GM12892 (cell line): ENCODE measurements at regions not wholly inside any gene's neighbourhood (a gene's known extent, or its start where the extent isn't known, plus 50 kb on each side); places are given as distances from the start of the nearest gene placed in this dataset.

Experiments used
- POLR2A ChIP-seq: IDR thresholded peaks from 2 replicates; pipeline ENCODE4 v1.6.1; 2011; ENCODE audit warnings: low read depth, low read length, control low read depth
- POLR2AphosphoS5 ChIP-seq: IDR thresholded peaks from 2 replicates; pipeline ENCODE4 v1.6.1; 2011; ENCODE audit warnings: low read depth, low read length, control low read depth
- TAF1 ChIP-seq: IDR thresholded peaks from 2 replicates; pipeline ENCODE4 v1.6.1; 2011; ENCODE audit warnings: low read depth, mild to moderate bottlenecking, control low read depth, low read length, borderline replicate concordance

GRCh38 chr1:80593197-80593596 lies 1207.5 kb upstream of the ADGRL2 start:
- TF ChIP-seq POLR2A (no peak), POLR2AphosphoS5 (no peak), TAF1 (no peak)
